ENCODE measurements at regions not wholly inside any gene's neighbourhood (a gene's known extent, or its start where the extent isn't known, plus 50 kb on each side); places are given as distances from the start of the nearest gene placed in this dataset.

GRCh38 chr12:84691266-84691665 lies 221.3 kb downstream of the SLC6A15 start:
- Histone ChIP-seq H3K27ac (ENCODE audit: low read depth, low read length) (no peak overlapping the region), H2AFZ (ENCODE audit: low read depth, low read length) (no peak overlapping the region), H3K4me2 (ENCODE audit: low read length) (no peak overlapping the region), H3K4me3 (ENCODE audit: insufficient read depth, low read depth, low read length) (no peak overlapping the region), H3K9me3 (ENCODE audit: insufficient read depth, low read depth, low read length) (no peaks in the 10 kb centered on the region), H3K79me2 (ENCODE audit: insufficient read depth, low read length) (no peaks in the 10 kb centered on the region), H3K9ac (ENCODE audit: low read length) (no peak overlapping the region), H3K4me1 (ENCODE audit: insufficient read depth, low read length) (no peaks in the 10 kb centered on the region), H3K27me3 (ENCODE audit: insufficient read depth, low read length) (no peaks in the 10 kb centered on the region), H3K36me3 (ENCODE audit: insufficient read depth, low read length) (no peaks in the 10 kb centered on the region), H4K20me1 (ENCODE audit: insufficient read depth, low read length) (no peaks in the 10 kb centered on the region)
- Mint-ChIP-seq H3K4me3 (ENCODE audit: unreplicated experiment) (no peak overlapping the region), H3K4me1 (ENCODE audit: low read depth, unreplicated experiment) (no peaks in the 10 kb centered on the region), H3K36me3 (ENCODE audit: low read depth, unreplicated experiment) (no peaks in the 10 kb centered on the region), H3K27me3 (ENCODE audit: low read depth, unreplicated experiment) (no peaks in the 10 kb centered on the region), H3K27ac (ENCODE audit: unreplicated experiment) (no peak overlapping the region), H3K9me3 (ENCODE audit: unreplicated experiment) (no peaks in the 10 kb centered on the region)
- TF ChIP-seq CTCF (IDR thresholded peaks at IDR 0.05; ENCODE audit: insufficient read depth, low read depth, low read length) (no peak), EZH2 (IDR thresholded peaks at IDR 0.05; ENCODE audit: insufficient read depth, low read length) (no peak)
- no peak for DNase-seq (ENCODE audit: low read depth)
- FAIRE-seq = no peak

DNA sequence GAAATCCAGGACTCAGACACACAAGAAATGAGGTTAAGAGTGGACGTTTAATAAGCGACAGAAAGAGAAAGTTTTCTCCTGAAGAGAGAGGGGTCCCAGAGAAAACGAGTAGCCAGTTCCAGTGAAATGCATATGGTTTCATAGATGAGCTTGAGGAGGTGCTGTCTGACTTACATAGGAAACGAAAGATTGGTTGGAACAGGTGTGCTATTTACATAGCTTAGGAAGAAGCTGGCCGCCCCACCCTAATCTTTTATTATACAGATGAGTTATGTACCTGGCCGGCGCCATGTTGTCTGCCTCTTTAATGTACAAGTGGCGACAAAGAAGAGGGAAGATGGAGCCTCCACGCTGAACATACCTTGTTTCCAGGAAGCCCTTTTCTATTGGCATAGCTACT lies 223.0 kb downstream of the SLC6A15 start:
- H3K79me2 ChIP-seq (ENCODE audit: insufficient read depth, low read length) = no peaks in the 10 kb centered on the region
- no peaks in the 10 kb centered on the region for H3K36me3 ChIP-seq (ENCODE audit: insufficient read depth, low read length)
- Mint-ChIP-seq H3K36me3 (ENCODE audit: low read depth, unreplicated experiment) (no peaks in the 10 kb centered on the region), H3K4me1 (ENCODE audit: low read depth, unreplicated experiment) (no peaks in the 10 kb centered on the region), H3K9me3 (ENCODE audit: unreplicated experiment) (no peaks in the 10 kb centered on the region), H3K27ac (ENCODE audit: unreplicated experiment) (no peak overlapping the region), H3K27me3 (ENCODE audit: low read depth, unreplicated experiment) (no peaks in the 10 kb centered on the region), H3K4me3 (ENCODE audit: unreplicated experiment) (no peak overlapping the region)
- H3K9ac ChIP-seq (ENCODE audit: low read length) = no peak overlapping the region
- DNase-seq (ENCODE audit: low read depth) (no peak), FAIRE-seq (no peak)
- no peaks in the 10 kb centered on the region for H4K20me1 ChIP-seq (ENCODE audit: insufficient read depth, low read length)
- H3K4me1 ChIP-seq (ENCODE audit: insufficient read depth, low read length) = no peaks in the 10 kb centered on the region
- H2AFZ ChIP-seq (ENCODE audit: low read depth, low read length) = no peak overlapping the region
- H3K4me2 ChIP-seq (ENCODE audit: low read length) = no peak overlapping the region
- TF ChIP-seq CTCF (IDR thresholded peaks at IDR 0.05; ENCODE audit: insufficient read depth, low read depth, low read length) = no peak
- no peak for TF ChIP-seq EZH2 (IDR thresholded peaks at IDR 0.05; ENCODE audit: insufficient read depth, low read length)
- no peaks in the 10 kb centered on the region for H3K9me3 ChIP-seq (ENCODE audit: insufficient read depth, low read depth, low read length)
- H3K4me3 ChIP-seq (ENCODE audit: insufficient read depth, low read depth, low read length) = no peak overlapping the region
- H3K27ac ChIP-seq (ENCODE audit: low read depth, low read length) = no peak overlapping the region
- no peaks in the 10 kb centered on the region for H3K27me3 ChIP-seq (ENCODE audit: insufficient read depth, low read length)

DNA sequence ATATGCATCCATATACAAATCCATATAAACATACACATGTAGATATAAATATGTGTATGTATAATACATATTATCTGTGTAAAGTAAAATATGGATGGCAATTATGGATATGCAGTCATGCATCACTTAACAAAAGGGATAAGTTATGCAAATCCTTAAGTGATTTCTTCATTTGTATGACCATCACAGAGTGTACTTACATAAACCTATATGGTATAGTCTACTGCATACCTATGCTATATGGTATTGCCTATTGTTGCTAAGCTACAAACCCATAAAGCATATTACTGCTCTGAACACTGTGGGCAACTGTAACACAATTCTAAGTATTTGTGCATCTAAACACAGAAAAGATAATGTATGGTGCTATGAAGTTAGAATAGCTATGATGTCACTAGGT lies 227.2 kb downstream of the SLC6A15 start:
- no peaks in the 10 kb centered on the region for H3K27me3 ChIP-seq (ENCODE audit: insufficient read depth, low read length)
- no peaks in the 10 kb centered on the region for H3K4me1 ChIP-seq (ENCODE audit: insufficient read depth, low read length)
- no peak overlapping the region for H3K27ac ChIP-seq (ENCODE audit: low read depth, low read length)
- no peak overlapping the region for H3K27ac Mint-ChIP-seq (ENCODE audit: unreplicated experiment)
- DNase-seq (ENCODE audit: low read depth) (no peak), FAIRE-seq (peak; percentile 26)
- no peaks in the 10 kb centered on the region for H3K36me3 ChIP-seq (ENCODE audit: insufficient read depth, low read length)
- H3K4me2 ChIP-seq (ENCODE audit: low read length) = no peak overlapping the region
- no peak overlapping the region for H2AFZ ChIP-seq (ENCODE audit: low read depth, low read length)
- no peak overlapping the region for H3K9ac ChIP-seq (ENCODE audit: low read length)
- H3K79me2 ChIP-seq (ENCODE audit: insufficient read depth, low read length) = no peaks in the 10 kb centered on the region
- H3K4me3 Mint-ChIP-seq (ENCODE audit: unreplicated experiment) = no peak overlapping the region
- H3K36me3 Mint-ChIP-seq (ENCODE audit: low read depth, unreplicated experiment) = no peaks in the 10 kb centered on the region
- H3K27me3 Mint-ChIP-seq (ENCODE audit: low read depth, unreplicated experiment) = no peaks in the 10 kb centered on the region
- no peaks in the 10 kb centered on the region for H4K20me1 ChIP-seq (ENCODE audit: insufficient read depth, low read length)
- H3K9me3 Mint-ChIP-seq (ENCODE audit: unreplicated experiment) = no peaks in the 10 kb centered on the region
- no peaks in the 10 kb centered on the region for H3K9me3 ChIP-seq (ENCODE audit: insufficient read depth, low read depth, low read length)
- H3K4me3 ChIP-seq (ENCODE audit: insufficient read depth, low read depth, low read length) = no peak overlapping the region
- TF ChIP-seq EZH2 (IDR thresholded peaks at IDR 0.05; ENCODE audit: insufficient read depth, low read length) (no peak), CTCF (IDR thresholded peaks at IDR 0.05; ENCODE audit: insufficient read depth, low read depth, low read length) (no peak)
- H3K4me1 Mint-ChIP-seq (ENCODE audit: low read depth, unreplicated experiment) = no peaks in the 10 kb centered on the region

Measured in astrocyte (in vitro differentiated cells and primary cell).